HT-29 (cell line): ENCODE measurements at regions not wholly inside any gene's neighbourhood (a gene's known extent, or its start where the extent isn't known, plus 50 kb on each side); places are given as distances from the start of the nearest gene placed in this dataset.
"Not testable (repeated sequence)": the region's sequence is repeated elsewhere in the genome, so short reads cannot be mapped to it uniquely, and the experiment has no call there.

Experiments used
- DNase-seq: peaks from one replicate; pipeline ENCODE4 v3.0.0-alpha.2; 2015; ENCODE audit warnings: low spot score

GRCh38 chrX:34576864-34577263 lies 80.2 kb downstream of the TMEM47 start:
- DNase-seq: no peak

GRCh38 chrX:34565981-34566380 lies 91.1 kb downstream of the TMEM47 start:
- DNase-seq: no peak

DNA sequence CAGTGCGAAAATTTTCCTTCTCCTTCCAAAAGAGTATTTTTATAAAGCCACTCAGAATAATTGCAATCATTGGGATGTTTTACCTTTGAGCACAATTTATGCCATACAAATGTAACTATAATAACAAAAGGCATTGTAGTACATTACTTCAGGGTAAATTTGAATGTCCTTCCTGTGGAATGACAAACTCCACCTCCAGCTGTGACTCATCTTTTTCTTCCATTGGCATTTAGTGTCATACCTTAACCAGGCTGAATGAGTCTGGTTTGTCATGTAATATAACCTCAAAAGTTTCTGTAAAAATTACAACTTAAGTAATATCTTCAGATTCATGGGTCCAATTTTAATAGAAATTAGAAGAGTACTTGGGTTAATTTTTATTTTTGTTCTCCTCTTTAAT lies 93.3 kb downstream of the TMEM47 start:
- DNase-seq: no peak

DNA sequence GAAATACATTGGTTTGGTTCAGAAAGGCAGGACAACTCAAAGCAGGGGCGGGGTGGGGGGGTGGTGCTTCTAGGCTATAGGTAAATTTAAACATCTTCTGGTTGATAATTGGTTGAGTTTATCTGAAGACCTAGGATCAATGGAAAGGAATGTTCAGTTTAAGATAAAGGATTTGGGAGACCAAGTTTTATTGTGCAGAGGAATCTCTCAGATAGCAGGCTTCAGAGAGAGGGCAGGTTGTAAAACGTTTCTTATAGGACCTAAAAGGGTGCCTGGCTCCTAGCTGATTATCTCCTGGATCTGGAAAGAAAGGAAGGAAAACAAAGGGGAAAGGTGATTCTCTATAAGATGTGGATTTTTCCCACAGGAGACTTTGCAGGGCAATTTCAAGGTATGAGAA lies 94.0 kb downstream of the TMEM47 start:
- no peak for DNase-seq

- DNase-seq: no peak
Observed at GRCh38 chrX:34562006-34562405, 95.1 kb downstream of the TMEM47 start.

GRCh38 chrX:34560180-34560579 lies 96.9 kb downstream of the TMEM47 start:
- DNase-seq: no peak

DNA sequence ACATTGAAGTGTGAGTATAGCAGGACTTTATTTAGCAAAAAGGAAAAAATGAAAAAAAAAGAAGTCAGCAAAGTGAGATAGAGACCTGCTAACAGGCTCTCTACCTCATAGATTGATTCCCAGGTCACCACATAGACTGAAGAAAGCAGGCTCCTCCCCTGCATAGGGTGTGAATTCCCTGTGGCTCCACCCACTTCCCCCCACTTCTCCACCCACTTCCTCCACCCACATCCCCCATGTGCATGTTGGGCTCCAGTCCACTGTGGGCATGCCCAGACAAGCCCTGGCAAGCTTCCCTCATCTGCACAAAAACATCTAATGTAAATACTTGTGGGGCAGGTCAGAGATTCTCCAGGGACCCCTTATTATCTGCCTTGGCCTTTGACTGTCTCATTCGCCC lies 97.8 kb downstream of the TMEM47 start:
- no peak for DNase-seq

DNA sequence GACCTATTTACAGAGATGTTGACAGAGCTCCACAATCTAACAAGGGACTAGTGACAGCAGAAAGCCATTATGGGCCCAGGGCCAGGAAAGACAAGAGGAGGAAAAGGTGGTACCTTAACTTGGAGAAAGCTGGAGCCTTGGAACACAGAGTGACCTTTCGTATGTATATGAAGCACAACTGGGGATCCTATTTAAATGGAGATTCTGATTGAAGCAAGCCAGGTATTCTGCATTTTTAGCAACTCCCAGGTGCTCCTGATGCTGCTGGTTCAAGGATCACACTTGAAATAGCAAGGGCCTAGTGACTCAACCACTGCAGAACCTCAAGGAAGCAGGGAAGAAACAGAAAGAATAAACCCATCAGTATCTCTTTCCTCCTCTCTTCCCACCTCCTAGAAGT lies 99.4 kb downstream of the TMEM47 start:
- no peak for DNase-seq

- no peak for DNase-seq
Observed at GRCh38 chrX:34555481-34555880, 101.6 kb downstream of the TMEM47 start.

DNA sequence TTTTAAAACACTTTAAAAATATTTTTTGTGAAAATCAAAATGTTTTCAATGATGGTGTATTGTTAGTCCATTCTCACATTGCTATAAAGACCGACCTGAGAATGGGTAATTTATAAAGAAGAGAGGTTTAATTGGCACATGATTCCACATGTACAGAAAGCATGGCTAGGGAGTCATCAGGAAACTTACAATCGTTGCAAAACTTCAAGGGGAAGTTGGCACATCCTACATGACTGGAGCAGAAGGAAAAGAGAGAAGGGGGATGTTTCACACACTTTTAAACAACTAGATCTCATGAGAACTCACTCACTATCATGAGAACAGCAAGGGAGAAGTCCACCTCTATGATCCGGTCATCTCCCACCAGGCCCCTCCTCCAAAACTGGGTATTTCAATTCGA lies 110.7 kb downstream of the TMEM47 start:
- no peak for DNase-seq

- no peak for DNase-seq
Observed at GRCh38 chrX:34528081-34528480, 129.0 kb downstream of the TMEM47 start.

GRCh38 chrX:34521563-34521962 lies 135.5 kb downstream of the TMEM47 start:
- DNase-seq: peak; percentile 27

DNA sequence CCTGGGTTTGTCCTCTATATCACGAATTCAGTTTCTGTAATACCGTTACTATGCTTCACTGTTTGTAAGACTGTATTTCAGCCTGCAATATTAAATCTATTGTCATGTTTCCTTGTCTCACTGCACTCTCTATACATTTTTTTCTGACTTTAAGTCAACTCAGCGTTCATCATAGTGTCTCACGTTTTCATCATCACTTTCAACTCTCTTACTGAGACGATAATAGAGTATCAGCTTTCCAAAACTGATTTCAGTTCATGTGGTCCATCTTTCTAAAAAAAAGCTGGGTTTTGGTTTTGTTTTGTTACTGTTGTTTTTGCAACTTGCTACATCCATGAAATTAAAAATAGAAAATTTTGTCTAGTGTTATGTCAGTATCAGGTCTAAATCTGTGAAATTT lies 147.7 kb downstream of the TMEM47 start:
- DNase-seq: no peak

GRCh38 chrX:34503119-34503518 lies 154.0 kb downstream of the TMEM47 start:
- no peak for DNase-seq

- no peak for DNase-seq
Observed at GRCh38 chrX:34493086-34493485, 164.0 kb downstream of the TMEM47 start.

- no peak for DNase-seq
Observed at GRCh38 chrX:34491126-34491525, 166.0 kb downstream of the TMEM47 start.

DNA sequence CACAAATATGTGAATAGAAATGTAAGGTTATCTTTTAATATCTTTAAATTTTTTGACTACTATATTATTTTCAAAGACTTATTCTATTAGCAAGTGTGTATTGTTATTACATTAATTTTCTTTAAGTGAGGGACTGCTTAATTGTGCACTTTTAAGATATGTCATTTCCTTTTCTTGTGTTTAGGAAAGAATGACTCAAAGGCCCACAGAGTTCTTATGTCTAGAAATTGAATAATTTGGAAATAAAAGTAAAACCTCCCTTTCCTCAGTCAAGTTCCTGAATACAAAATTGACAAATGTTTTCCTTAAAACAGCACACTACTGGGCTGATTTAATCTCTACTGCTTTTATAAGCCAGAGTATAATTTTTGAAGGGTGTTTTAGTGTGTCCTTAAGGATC lies 169.7 kb downstream of the TMEM47 start:
- DNase-seq: no peak

DNA sequence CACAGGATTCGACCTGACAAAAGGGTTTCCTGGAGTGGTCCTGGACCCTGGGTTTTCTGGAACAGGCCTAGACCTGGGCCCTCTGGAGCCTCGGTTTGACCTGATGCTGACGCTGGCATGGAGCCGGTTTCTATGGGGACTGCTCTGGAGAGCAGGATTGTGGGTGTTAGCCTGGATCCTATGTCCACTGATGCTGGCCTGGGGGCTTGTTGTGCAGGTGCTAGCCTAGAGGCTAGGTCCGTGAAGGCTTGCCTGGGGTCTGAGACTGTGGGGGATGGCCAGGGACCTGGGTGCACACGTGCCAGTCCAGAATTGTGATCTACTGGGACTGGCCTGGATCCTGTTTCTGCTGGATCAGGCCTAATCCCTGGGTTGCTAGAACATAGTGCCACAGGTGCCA lies 173.1 kb downstream of the TMEM47 start:
- no peak for DNase-seq

GRCh38 chrX:34470507-34470906 lies 186.6 kb downstream of the TMEM47 start:
- no peak for DNase-seq

- DNase-seq: no peak
Observed at GRCh38 chrX:34467437-34467836, 189.6 kb downstream of the TMEM47 start.

GRCh38 chrX:34463220-34463619 lies 193.9 kb downstream of the TMEM47 start:
- DNase-seq: not testable (repeated sequence)

- not testable (repeated sequence) for DNase-seq
Observed at GRCh38 chrX:34457850-34458249, 199.2 kb downstream of the TMEM47 start.

DNA sequence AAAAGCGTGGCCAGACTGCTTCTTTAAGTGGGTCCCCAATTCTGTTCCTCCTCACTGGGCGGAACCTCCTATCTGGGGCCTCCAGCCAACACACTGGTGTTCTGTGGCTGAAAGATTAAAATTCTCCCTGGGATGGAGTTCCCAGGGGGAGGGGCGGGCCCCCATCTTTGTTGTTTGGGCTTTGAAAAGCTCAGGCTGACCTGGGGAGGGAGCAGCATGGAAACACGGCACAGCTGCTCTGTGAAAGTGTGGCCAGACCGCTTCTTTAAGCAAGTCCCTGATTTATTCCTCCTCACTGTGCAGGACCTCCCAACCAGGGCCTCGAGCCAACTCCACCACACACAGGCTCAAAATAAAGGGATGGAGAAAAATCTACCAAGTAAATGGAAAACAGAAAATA lies 219.5 kb downstream of the TMEM47 start:
- no peak for DNase-seq

DNA sequence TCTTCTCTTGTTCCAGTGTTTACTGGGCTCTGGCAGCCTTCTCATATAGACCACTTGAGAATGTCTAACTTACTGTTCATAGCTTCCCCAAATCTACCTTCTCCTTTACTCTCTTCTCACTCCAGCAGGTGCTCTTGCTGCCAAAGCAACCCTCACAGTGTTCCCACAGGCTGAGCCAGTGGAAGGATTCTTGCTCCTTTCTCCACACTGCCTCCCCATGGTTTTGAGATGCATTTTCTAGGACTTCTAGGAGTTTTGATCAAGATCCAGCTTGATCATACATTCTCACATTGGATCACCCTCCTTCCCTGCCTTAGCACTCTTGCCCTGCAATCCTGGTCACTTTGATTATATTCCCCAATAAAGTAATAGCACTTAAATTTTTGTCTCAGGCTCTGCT lies 230.8 kb downstream of the TMEM47 start:
- peak; percentile 7 for DNase-seq

GRCh38 chrX:34406580-34406979 lies 250.5 kb downstream of the TMEM47 start:
- DNase-seq: no peak
